Left renal pelvis (tissue), 4 donors: ENCODE measurements at regions not wholly inside any gene's neighbourhood (a gene's known extent, or its start where the extent isn't known, plus 50 kb on each side); places are given as distances from the start of the nearest gene placed in this dataset.
"Not testable (repeated sequence)": the region's sequence is repeated elsewhere in the genome, so short reads cannot be mapped to it uniquely, and the experiment has no call there.

Source experiments
- DNase-seq, 4 donors: peaks; one replicate each; pipeline ENCODE4 v3.0.0-alpha.2; 2013; ENCODE audit warnings: low read depth in 4 of 4, low spot score in 3 of 4

- no peak for DNase-seq
These were observed 207.9 kb upstream of the CSNK1A1L start for GRCh38 chr13:37313372-37313771.

DNA sequence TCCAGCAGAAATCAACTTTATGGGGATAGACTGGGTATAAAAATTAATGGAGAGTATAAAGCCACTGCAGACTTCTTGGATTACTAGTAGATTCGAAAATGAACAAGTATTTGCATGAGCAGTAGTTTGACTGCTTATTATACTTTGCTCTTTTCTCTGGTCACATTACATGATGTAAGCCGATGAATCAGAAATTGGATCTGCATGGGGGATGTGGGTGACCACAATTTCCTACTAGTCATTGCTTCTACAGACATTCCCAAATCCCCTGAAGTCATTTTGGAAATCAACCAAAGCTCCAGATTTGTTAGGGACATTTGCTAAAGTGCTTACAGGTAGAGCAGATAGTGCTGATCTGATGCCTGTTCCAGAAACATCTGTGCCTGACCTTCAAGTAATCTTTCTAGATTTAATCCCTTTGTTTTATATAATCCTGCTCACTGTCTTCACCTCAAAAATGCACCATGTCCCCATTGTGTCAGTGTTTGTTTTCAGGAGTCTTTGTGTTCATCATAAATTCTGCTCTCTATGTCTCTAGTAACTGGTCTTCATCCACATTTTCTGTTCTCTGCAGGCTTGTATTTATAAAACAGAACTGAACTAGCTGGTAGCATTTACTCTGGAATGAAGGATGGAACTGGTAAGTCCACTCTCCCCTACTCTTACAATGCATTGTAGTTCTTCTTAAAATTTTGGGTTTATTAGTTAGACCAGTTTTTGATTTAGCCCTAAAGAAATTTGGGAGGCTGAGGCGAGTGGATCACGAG lies 201.5 kb upstream of the CSNK1A1L start:
- no peak for DNase-seq

DNA sequence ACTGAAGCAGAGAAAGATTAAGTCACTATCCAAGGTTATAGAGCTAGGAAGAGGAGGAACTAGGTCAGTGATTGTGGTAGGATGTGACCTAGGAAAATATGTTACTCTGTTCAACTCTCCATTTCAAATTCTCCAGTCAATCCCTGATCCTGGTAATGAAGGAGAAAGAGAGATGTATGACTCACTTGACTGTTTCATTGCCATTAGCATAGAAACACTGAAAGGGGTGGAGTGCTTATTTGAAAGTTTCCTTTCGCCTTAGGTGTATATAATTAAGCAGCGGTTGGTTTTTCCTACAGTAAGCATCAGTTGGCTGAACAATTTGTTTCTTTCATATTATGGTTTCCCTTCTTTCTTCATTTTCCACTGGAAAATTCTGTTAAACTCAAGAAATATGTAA lies 198.1 kb upstream of the CSNK1A1L start:
- DNase-seq = no peak

DNA sequence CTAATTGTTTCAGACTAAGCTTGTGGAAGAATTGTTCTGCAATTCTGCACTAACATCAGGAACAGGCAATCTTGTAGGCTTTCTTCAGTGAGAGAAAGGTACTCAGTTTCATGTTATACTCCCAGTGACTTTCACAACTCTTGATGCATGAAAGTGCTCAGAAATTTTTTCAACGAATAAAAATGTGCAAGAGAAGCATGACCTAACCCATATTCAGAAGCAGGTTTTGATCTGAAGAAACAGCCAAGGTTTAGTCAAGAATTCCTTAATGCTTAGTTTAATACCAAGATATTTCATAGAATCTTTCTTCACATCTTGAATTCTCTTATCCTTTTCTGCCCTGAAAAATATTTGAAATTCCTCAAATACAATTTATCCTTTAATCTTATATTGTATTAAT lies 197.2 kb upstream of the CSNK1A1L start:
- DNase-seq = no peak

DNA sequence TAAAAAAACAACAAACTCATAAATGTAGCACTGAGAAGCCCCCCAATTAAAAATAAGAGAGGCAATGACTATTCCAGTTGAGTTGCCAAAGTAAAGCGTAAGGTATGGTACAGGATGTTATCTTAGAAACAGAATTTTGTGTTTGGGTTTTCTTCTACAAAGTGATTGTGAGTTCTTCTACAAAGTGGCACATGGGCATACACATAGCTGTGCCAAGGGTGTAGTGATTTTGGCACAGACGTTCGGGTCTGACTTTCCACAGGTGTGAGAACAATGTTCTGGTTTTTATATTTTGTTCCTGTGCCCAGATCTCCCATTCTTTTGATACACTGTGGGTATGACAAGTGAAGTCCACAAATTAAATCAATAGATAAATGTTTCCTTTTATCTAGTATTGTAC lies 190.1 kb upstream of the CSNK1A1L start:
- DNase-seq = no peak

- no peak for DNase-seq
These were observed 189.6 kb upstream of the CSNK1A1L start for GRCh38 chr13:37295071-37295470.

GRCh38 chr13:37294472-37294871 lies 189.0 kb upstream of the CSNK1A1L start:
- no peak for DNase-seq

DNA sequence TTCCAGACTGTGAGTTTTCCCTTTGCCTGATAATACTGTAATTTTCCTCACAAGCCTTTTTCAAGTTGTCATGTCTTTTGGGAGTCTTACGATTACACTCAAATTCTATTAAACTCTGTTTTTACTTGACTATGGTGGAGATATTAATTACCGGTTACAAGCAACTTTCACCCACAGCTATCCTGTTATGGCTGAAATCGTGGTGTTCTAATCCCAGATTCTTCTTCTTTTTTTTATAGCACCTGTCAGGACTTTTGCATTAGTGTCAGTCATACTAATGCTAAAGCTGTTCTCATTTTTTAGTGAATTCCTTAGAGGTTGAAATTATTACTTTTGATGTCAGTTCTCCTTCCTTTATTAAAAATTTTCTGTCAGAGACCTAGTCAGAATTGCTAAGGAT lies 187.8 kb upstream of the CSNK1A1L start:
- DNase-seq = no peak

DNA sequence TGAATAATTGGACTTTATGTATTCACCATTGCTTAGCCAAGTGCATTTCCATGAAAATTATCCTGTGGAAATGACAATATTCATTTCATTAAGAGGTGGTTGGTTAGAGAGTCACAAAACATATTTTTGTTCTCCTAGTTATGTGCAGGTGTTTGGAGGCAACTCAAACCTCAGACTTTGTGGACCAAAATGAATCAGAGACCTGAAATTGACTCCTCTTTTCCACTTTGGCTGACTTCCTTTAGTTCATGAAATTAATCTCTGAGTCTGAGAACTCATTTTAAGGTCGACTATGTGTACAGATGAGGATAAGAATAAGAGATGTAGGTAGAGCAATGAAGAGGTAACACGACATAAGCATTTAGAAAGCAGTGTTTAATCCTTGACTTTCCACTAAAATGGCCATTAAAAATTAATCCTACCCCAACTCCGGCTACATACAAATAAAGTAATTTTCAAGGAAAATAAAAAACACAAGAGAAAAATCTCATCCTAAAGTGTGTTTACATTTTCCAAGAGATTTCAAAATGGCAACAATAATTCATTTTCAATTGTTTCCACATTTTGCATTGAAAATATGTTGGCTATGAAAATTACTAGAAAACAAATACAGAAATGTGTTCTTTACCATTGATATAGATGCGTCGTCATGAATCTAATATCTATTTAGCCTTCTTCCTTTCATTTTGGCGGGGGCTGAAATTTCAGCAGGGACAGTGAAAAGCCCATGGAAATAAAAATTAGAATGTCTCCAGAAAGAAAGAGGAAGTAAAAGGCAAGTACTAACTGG lies 185.4 kb upstream of the CSNK1A1L start:
- DNase-seq = no peak

GRCh38 chr13:37289212-37289935 lies 183.9 kb upstream of the CSNK1A1L start:
- DNase-seq = no peak

DNA sequence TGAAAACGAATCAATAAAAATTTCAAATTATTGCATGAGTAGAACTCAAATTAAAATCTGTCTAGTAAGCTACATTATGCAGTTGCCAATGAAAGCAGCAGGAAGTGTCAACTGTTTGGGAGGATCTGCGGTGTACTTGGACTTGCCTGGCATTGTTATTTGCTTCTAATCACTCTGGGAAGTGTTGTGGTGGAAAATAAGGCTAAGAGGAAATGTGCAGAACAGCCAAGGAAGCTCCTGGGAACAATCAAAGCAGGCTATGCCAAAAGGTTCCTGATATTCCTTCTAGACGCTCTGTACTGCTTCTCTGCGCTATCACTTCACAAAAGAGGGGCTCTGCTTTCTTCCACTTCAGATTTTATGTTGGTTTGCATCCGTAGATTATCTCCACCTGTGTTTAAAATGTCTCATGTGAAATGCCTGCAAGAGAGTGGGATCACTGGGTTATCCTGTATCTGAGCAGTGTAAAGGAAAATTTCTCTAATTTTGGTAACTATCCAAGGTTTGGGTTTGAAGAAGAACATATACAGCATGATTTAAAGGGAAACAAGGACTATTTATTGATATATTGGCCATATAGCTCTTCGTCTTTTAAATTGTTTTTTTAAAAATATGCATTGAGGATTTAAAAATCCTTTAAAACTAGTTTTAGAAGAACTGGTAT lies 182.7 kb upstream of the CSNK1A1L start:
- DNase-seq = no peak

- DNase-seq = not testable (repeated sequence)
These were observed 174.8 kb upstream of the CSNK1A1L start for GRCh38 chr13:37280231-37280630.

GRCh38 chr13:37277435-37278144 lies 172.1 kb upstream of the CSNK1A1L start:
- no peak for DNase-seq

DNA sequence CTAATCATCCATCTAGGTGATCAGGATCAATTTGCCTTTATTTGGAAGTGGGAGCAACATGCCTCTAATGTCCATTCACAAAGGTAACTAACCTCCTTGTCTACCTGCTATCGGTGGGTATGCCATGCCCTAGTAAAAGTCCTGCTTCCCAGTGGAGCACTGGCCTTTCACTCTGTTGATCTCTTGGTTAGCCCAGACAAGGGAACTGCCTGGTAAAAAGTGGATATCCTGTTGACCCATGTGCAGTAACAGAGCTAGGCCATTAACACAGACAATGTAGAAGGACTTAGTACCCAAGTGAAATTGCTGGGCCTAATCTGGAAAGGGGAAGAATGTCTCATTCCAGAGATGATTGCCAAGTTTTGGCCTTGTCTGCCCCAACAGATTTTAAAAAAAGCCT lies 171.5 kb upstream of the CSNK1A1L start:
- no peak for DNase-seq

DNA sequence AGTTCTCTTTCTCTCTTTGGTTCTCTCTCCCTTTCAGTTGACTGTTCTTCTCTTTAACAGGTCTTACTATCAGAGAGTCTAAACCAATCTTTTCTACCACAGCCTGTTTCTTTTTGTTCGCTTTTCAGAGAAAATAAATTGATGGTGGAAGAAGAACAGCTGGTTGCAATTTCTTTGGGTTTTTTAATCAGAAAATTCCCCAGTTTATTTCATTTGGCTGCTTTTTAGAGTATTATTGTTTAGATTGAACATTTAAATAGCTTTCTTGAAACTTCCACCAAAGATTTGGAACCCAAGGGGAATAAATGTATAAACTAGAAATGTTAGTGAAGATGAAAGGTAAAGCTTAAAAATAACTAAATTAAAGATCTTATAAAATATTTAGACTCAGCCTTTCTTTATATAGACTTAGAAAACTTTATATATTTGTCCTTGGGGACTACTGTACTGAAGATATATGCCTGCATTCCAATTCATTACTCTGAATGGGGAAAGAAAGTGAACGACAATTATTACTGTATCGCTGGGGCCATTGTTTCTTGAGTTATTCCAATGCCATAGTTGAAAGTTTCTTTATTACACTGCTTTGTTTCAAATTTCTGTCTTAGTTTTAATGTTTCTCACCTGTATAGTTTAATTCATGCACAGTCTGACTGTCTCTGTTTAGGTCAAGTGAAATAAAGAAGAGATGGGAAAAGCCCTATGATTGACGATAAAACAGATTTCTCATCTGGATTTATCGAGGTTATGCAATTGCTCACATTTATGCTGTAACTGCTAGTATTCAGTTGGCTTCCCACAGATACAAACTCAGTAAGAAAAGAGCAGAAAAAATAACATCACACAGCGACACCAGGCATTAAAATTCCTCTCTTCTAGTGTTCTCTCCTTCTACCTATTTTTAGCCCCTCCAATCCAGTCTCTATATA lies 169.4 kb upstream of the CSNK1A1L start:
- DNase-seq = peak in 2 of 4 donors; percentile 12 to 18

DNA sequence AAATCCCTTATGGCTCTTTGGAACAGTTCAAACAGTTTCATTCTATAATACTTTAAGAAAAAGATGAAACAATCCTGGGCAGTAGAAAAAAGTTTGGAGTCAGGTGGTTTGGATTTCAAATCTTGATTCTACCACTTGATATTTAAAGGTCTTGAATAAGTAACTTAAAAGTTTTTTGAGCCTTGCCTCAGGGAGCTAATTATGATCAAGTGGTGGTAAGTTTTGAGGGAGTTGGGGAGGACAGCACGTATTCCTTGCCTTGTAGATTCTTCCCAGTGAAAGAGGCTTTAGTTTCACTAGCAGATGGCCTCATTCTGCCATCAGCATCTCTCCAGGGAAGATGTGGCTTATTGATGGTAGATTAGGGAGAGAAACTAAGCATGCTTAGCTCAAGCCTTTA lies 168.4 kb upstream of the CSNK1A1L start:
- DNase-seq = no peak

DNA sequence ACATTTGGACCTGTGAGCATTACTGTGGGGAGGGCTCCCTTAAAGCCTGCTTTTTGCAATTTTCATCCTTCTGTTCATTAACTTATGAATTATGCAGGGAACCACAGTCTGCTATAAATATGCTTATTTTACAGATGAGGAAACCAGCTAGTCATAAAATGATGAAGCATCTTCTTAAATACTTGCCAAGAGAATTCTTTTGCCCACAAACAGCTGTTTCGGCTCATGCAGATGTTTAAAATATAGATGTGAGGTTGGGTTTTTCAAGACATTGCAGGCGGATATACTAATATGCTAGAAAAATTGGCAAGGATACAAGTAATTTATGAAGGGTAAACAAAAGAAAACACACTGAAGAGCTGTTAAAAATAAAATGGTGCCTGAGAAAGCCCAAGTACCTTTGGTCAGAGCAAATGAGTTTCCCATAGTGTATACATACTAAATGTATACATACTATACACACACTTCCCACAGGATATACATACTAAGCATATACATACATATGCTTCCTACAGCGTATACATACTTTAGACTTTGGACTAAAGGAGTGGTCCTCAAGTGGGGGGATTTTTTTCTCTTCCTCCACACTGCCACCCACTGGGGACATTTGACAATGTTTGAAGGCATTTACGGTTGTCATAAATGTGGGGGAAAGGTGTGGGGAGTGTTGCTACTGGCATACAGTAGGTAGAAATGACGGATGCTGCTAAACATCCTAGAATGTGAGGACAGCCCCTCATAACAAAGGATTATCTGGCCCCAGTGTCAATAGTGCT lies 164.9 kb upstream of the CSNK1A1L start:
- DNase-seq = no peak

- no peak for DNase-seq
These were observed 158.4 kb upstream of the CSNK1A1L start for GRCh38 chr13:37263871-37264270.
